Lower lobe of right lung (tissue), 2 donors: ENCODE measurements at regions not wholly inside any gene's neighbourhood (a gene's known extent, or its start where the extent isn't known, plus 50 kb on each side); places are given as distances from the start of the nearest gene placed in this dataset.

Experiments
- ATAC-seq, 2 donors: fragments of 200-7000 bp; cut with Tn5 transposase; one replicate each; pipeline ENCODE4 v1.9.1; 2020 to 2022; ENCODE audit warnings: mild to moderate bottlenecking in 2 of 2, moderate library complexity in 2 of 2
- DNase-seq: peaks from one replicate; pipeline ENCODE4 v3.0.0-alpha.2; 2020
- H3K27ac ChIP-seq: fragments of 200-600 bp; one replicate; pipeline ENCODE4 v1.8.0; 2022
- H3K27me3 ChIP-seq: fragments of 200-600 bp; one replicate; pipeline ENCODE4 v1.8.0; 2022; ENCODE audit warnings: low read depth
- H3K36me3 ChIP-seq: fragments of 200-600 bp; one replicate; pipeline ENCODE4 v1.8.0; 2022; ENCODE audit warnings: mild to moderate bottlenecking
- H3K4me1 ChIP-seq: fragments of 200-600 bp; one replicate; pipeline ENCODE4 v1.8.0; 2022
- H3K4me3 ChIP-seq: fragments of 200-600 bp; one replicate; pipeline ENCODE4 v1.8.0; 2022; ENCODE audit warnings: mild to moderate bottlenecking
- H3K9me3 ChIP-seq: fragments of 200-600 bp; one replicate; pipeline ENCODE4 v1.8.0; 2022
- CTCF ChIP-seq: fragments of 200-600 bp; IDR thresholded peaks from one replicate; pipeline ENCODE4 v1.8.0; 2022; ENCODE audit warnings: antibody characterized with exemption, mild to moderate bottlenecking
- intact Hi-C: fragments of 100-400 bp; cut with DNase I; formaldehyde crosslinking; loops from one replicate; pipeline ENCODE4 v1.11.0; 2022
- donor health status: DM: no; HTN: yes; CAD: no; lungs with severe emphysema.

GRCh38 chr3:59149166-59149565, 99.3 kb upstream of the CFAP20DC start:
- intact Hi-C loops: no loop called here
- H3K36me3 ChIP-seq: no peaks in the 10 kb centered on the region
- H3K27me3 ChIP-seq: no peaks in the 10 kb centered on the region
- no peaks in the 10 kb centered on the region for H3K9me3 ChIP-seq
- DNase-seq: no peak
- H3K4me3 ChIP-seq: no peak overlapping the region
- H3K27ac ChIP-seq: no peak overlapping the region
- ATAC-seq: no peak
- no peak for TF ChIP-seq CTCF
- H3K4me1 ChIP-seq: no peaks in the 10 kb centered on the region

- no peak overlapping the region for H3K4me3 ChIP-seq
- H3K9me3 ChIP-seq: no peaks in the 10 kb centered on the region
- no peak for DNase-seq
- intact Hi-C loops: no loop called here
- H3K27ac ChIP-seq: no peak overlapping the region
- ATAC-seq: no peak
- TF ChIP-seq CTCF: no peak
- no peaks in the 10 kb centered on the region for H3K27me3 ChIP-seq
- no peaks in the 10 kb centered on the region for H3K36me3 ChIP-seq
- H3K4me1 ChIP-seq: no peaks in the 10 kb centered on the region
Observed at GRCh38 chr3:59143447-59143846, 93.6 kb upstream of the CFAP20DC start.

GRCh38 chr3:59142556-59142955, 92.7 kb upstream of the CFAP20DC start:
- ATAC-seq (no peak), DNase-seq (no peak)
- no peaks in the 10 kb centered on the region for H3K9me3 ChIP-seq
- no peak for TF ChIP-seq CTCF
- H3K4me3 ChIP-seq: no peak overlapping the region
- H3K4me1 ChIP-seq: no peaks in the 10 kb centered on the region
- no peak overlapping the region for H3K27ac ChIP-seq
- intact Hi-C loops: no loop called here
- no peaks in the 10 kb centered on the region for H3K27me3 ChIP-seq
- no peaks in the 10 kb centered on the region for H3K36me3 ChIP-seq

GRCh38 chr3:59138966-59139365, 89.1 kb upstream of the CFAP20DC start:
- H3K4me3 ChIP-seq: no peak overlapping the region
- no peaks in the 10 kb centered on the region for H3K4me1 ChIP-seq
- H3K36me3 ChIP-seq: no peaks in the 10 kb centered on the region
- intact Hi-C loops: no loop called here
- no peak for DNase-seq
- H3K9me3 ChIP-seq: no peaks in the 10 kb centered on the region
- ATAC-seq: no peak
- no peak for TF ChIP-seq CTCF
- H3K27ac ChIP-seq: no peak overlapping the region
- H3K27me3 ChIP-seq: no peaks in the 10 kb centered on the region

- no peak overlapping the region for H3K27ac ChIP-seq
- H3K4me1 ChIP-seq: no peaks in the 10 kb centered on the region
- ATAC-seq: no peak
- no peaks in the 10 kb centered on the region for H3K27me3 ChIP-seq
- TF ChIP-seq CTCF: no peak
- intact Hi-C loops: no loop called here
- H3K9me3 ChIP-seq: no peaks in the 10 kb centered on the region
- H3K4me3 ChIP-seq: no peak overlapping the region
- no peaks in the 10 kb centered on the region for H3K36me3 ChIP-seq
- no peak for DNase-seq
Observed at GRCh38 chr3:59137415-59137814, 87.6 kb upstream of the CFAP20DC start.

GRCh38 chr3:59136081-59136480, 86.3 kb upstream of the CFAP20DC start:
- no peak for TF ChIP-seq CTCF
- H3K36me3 ChIP-seq: no peaks in the 10 kb centered on the region
- intact Hi-C loops: no loop called here
- no peak overlapping the region for H3K4me3 ChIP-seq
- no peak overlapping the region for H3K27ac ChIP-seq
- no peaks in the 10 kb centered on the region for H3K27me3 ChIP-seq
- DNase-seq (no peak), ATAC-seq (no peak)
- H3K9me3 ChIP-seq: no peaks in the 10 kb centered on the region
- no peaks in the 10 kb centered on the region for H3K4me1 ChIP-seq
